OCI-LY1 (cell line): ENCODE measurements at regions not wholly inside any gene's neighbourhood (a gene's known extent, or its start where the extent isn't known, plus 50 kb on each side); places are given as distances from the start of the nearest gene placed in this dataset.

Source experiments
- EZH2 ChIP-seq: fragments of 200-600 bp; sonication (generic), shearing (Covaris generic); IDR thresholded peaks from 2 replicates; pipeline ENCODE4 v1.8.0; 2017; ENCODE audit warnings: borderline replicate concordance, mixed run types, mild to moderate bottlenecking, antibody characterized with exemption, low read length, moderate library complexity, mixed read lengths
- TF ChIP-seq, protein P1 (sequence below): fragments of 200-600 bp; sonication (generic), shearing (Covaris generic); IDR thresholded peaks from 2 replicates; pipeline ENCODE4 v1.5.1; 2017; ENCODE audit warnings: mild to moderate bottlenecking, antibody characterized with exemption, low read length, moderate library complexity, mixed read lengths

DNA sequence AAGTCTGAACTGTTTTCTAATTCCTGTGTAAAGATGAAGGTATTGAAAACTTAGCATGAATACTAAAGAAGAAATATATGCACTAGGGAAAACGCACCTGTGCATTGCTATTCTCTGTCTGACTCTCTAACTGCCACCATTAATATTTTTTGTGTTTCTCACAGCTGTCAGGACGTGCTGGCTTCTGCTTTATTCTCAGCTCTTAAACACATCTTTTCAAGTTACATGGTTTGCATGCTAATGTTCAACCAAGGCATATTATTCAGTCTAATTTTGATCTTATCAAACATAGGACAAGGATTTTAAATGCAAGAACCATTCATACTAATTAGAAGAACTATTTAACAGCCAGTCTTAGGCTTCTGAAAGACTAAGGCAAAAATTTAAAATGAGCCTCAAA is 187.4 kb downstream of the KLHL28 start:
- TF ChIP-seq, protein P1, sequence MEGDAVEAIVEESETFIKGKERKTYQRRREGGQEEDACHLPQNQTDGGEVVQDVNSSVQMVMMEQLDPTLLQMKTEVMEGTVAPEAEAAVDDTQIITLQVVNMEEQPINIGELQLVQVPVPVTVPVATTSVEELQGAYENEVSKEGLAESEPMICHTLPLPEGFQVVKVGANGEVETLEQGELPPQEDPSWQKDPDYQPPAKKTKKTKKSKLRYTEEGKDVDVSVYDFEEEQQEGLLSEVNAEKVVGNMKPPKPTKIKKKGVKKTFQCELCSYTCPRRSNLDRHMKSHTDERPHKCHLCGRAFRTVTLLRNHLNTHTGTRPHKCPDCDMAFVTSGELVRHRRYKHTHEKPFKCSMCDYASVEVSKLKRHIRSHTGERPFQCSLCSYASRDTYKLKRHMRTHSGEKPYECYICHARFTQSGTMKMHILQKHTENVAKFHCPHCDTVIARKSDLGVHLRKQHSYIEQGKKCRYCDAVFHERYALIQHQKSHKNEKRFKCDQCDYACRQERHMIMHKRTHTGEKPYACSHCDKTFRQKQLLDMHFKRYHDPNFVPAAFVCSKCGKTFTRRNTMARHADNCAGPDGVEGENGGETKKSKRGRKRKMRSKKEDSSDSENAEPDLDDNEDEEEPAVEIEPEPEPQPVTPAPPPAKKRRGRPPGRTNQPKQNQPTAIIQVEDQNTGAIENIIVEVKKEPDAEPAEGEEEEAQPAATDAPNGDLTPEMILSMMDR, result no peak
- TF ChIP-seq EZH2, result no peak
